ENCODE measurements at regions not wholly inside any gene's neighbourhood (a gene's known extent, or its start where the extent isn't known, plus 50 kb on each side); places are given as distances from the start of the nearest gene placed in this dataset.

DNA sequence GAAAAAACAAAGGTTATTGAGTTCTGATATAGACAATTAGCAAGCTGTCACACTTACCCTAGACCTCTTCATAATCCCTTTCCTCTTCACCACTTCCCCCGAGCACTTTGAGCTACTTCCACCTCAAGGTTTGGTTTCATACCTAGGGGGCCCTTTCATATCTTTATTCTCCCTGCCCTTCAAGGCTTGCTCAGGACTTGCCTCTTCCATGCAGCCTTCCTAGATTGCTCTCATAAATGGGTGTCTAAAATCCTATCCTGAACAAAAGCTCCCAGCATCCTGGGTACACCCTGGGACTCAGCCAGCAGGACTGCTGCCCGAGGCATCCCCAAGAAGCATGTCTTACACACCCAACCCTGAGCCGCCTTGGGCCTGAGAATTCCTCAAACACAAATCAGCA is 157.3 kb downstream of the C5orf15 start:
- peaks cover 8% of the 10 kb centered on the region for H3K27me3 ChIP-seq (ENCODE audit: insufficient read depth, poor library complexity, severe bottlenecking)
- peak; percentile 45 for DNase-seq (ENCODE audit: low spot score)
- H3K4me3 ChIP-seq (ENCODE audit: severe bottlenecking), result no peak overlapping the region
- H3K27ac ChIP-seq (ENCODE audit: poor library complexity, severe bottlenecking), result no peak overlapping the region
- H3K36me3 ChIP-seq (ENCODE audit: low read depth), result no peaks in the 10 kb centered on the region
- no peak for ATAC-seq (ENCODE audit: low read depth)
- TF ChIP-seq, protein P1, sequence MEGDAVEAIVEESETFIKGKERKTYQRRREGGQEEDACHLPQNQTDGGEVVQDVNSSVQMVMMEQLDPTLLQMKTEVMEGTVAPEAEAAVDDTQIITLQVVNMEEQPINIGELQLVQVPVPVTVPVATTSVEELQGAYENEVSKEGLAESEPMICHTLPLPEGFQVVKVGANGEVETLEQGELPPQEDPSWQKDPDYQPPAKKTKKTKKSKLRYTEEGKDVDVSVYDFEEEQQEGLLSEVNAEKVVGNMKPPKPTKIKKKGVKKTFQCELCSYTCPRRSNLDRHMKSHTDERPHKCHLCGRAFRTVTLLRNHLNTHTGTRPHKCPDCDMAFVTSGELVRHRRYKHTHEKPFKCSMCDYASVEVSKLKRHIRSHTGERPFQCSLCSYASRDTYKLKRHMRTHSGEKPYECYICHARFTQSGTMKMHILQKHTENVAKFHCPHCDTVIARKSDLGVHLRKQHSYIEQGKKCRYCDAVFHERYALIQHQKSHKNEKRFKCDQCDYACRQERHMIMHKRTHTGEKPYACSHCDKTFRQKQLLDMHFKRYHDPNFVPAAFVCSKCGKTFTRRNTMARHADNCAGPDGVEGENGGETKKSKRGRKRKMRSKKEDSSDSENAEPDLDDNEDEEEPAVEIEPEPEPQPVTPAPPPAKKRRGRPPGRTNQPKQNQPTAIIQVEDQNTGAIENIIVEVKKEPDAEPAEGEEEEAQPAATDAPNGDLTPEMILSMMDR (IDR thresholded peaks at IDR 0.05; ENCODE audit: poor library complexity, severe bottlenecking), result no peak
- H3K9me3 ChIP-seq (ENCODE audit: severe bottlenecking), result no peaks in the 10 kb centered on the region
- H3K4me1 ChIP-seq (ENCODE audit: insufficient read depth, poor library complexity, severe bottlenecking), result no peaks in the 10 kb centered on the region

DNA sequence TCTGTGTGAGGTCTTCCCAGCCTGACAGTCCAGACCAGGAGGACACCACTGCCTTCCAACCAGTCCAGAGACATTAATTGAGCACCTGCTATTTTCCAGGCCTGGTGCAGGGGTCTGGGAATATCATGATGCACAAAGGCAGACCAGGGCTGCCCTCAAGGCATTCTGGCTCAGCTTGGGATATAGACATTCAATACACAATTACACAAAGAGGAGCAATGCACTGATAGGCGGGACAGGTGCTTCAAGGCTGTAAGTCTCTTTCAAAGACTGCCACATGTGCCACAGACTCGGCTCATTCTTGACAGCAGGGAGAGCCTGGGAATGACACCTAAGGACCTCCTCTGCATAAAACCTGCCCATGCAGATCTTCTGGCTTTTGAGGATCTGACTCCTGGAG is 158.6 kb downstream of the C5orf15 start:
- H3K36me3 ChIP-seq (ENCODE audit: low read depth), result no peaks in the 10 kb centered on the region
- TF ChIP-seq, protein P1 (IDR thresholded peaks at IDR 0.05; ENCODE audit: poor library complexity, severe bottlenecking), result no peak
- peaks cover 8% of the 10 kb centered on the region for H3K27me3 ChIP-seq (ENCODE audit: insufficient read depth, poor library complexity, severe bottlenecking)
- no peaks in the 10 kb centered on the region for H3K4me1 ChIP-seq (ENCODE audit: insufficient read depth, poor library complexity, severe bottlenecking)
- no peak overlapping the region for H3K4me3 ChIP-seq (ENCODE audit: severe bottlenecking)
- H3K27ac ChIP-seq (ENCODE audit: poor library complexity, severe bottlenecking), result no peak overlapping the region
- DNase-seq (ENCODE audit: low spot score), result no peak
- H3K9me3 ChIP-seq (ENCODE audit: severe bottlenecking), result no peaks in the 10 kb centered on the region
- ATAC-seq (ENCODE audit: low read depth), result no peak

DNA sequence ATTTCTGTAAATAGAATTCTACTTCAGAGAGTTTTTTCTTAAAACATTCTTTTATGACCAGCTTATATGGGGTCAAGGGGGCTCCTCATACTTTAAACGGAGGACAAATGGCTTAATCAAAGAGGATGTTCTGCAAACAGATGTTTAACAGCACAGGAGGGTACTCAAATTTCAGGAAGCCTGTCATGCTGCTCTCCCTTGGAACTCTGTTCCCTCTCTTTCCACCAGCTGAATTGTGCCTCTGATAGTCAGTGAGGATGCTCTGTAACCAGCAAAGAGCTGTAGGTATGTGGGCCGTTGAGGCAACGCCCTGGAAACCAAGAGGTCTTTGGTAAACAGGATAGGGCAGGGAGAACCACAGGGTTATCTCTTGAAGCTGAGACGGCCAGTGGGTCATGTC is 161.1 kb downstream of the C5orf15 start:
- DNase-seq (ENCODE audit: low spot score) (no peak), ATAC-seq (ENCODE audit: low read depth) (no peak)
- H3K27ac ChIP-seq (ENCODE audit: poor library complexity, severe bottlenecking), result no peak overlapping the region
- no peaks in the 10 kb centered on the region for H3K36me3 ChIP-seq (ENCODE audit: low read depth)
- H3K4me3 ChIP-seq (ENCODE audit: severe bottlenecking), result no peak overlapping the region
- TF ChIP-seq, protein P1 (IDR thresholded peaks at IDR 0.05; ENCODE audit: poor library complexity, severe bottlenecking), result no peak
- no peaks in the 10 kb centered on the region for H3K9me3 ChIP-seq (ENCODE audit: severe bottlenecking)
- H3K27me3 ChIP-seq (ENCODE audit: insufficient read depth, poor library complexity, severe bottlenecking), result peaks cover 8% of the 10 kb centered on the region
- H3K4me1 ChIP-seq (ENCODE audit: insufficient read depth, poor library complexity, severe bottlenecking), result no peaks in the 10 kb centered on the region

DNA sequence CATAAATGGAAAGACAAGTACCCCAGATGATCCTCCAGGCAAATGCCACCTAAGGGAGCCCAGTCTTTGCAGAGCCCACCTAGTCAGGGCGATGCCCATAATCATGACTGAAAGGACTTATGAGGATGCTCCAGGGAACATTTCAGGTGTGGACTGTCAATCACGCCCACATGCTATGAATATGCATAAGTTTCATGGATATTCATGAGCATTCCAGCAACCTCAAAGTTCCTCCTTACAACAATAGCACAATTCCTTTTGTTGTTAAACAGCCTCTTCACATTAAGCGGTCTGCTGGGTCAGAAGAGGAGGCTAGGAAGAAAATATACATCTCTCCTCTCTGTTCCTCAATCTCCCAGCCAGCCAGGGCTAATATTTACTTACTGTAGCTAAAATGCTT is 161.6 kb downstream of the C5orf15 start:
- ATAC-seq (ENCODE audit: low read depth), result no peak
- H3K27me3 ChIP-seq (ENCODE audit: insufficient read depth, poor library complexity, severe bottlenecking), result peaks cover 10% of the 10 kb centered on the region
- TF ChIP-seq, protein P1 (IDR thresholded peaks at IDR 0.05; ENCODE audit: poor library complexity, severe bottlenecking), result no peak

DNA sequence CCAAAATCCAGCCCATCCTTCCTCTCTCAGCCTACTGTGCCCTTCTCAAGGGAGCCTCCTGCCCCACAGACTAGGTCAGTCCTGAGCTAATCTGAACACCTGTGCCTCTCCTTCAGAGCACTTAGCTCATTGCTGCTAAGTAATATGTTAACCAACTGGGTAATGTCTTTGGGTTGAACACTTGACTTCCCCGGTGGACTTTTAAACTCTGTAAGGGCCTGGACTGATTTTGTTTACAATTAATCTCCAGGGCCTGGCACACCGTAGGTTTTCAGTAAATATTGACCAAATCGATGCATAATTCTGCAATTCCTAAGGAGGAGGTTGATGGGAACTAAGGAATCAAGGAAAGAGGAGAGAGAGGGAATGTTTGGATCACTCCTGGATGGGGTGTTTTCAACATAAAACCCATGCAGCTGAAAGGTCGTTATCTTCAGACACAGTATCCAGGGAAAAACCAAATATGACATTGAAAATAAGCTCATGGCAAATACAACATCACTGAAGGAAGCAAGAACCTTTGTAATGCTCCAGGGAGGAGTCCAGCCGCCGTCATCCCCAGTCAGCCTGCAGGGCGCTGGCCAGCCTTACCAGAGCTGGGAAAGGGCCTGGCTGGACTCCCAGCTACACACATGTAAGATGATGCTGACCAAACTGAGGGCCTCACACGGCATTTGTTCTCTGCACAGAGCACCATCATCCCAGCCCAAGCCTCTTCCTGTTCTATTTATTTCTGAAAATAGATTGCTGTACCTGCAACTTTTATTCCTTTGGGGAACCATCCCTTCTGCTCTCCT is 166.3 kb downstream of the C5orf15 start:
- Histone ChIP-seq H3K4me3 (ENCODE audit: severe bottlenecking) (no peak overlapping the region), H3K36me3 (ENCODE audit: low read depth) (no peaks in the 10 kb centered on the region), H3K9me3 (ENCODE audit: severe bottlenecking) (no peaks in the 10 kb centered on the region), H3K4me1 (ENCODE audit: insufficient read depth, poor library complexity, severe bottlenecking) (no peaks in the 10 kb centered on the region), H3K27ac (ENCODE audit: poor library complexity, severe bottlenecking) (no peak overlapping the region), H3K27me3 (ENCODE audit: insufficient read depth, poor library complexity, severe bottlenecking) (peaks cover 15% of the 10 kb centered on the region)
- DNase-seq (ENCODE audit: low spot score) (no peak), ATAC-seq (ENCODE audit: low read depth) (peak; percentile 30; the same call in 1 of the 3 replicates)
- TF ChIP-seq, protein P1 (IDR thresholded peaks at IDR 0.05; ENCODE audit: poor library complexity, severe bottlenecking), result no peak

More for the DNA sequence above, 161.6 kb downstream of the C5orf15 start:
- no peak overlapping the region for H3K27ac ChIP-seq (ENCODE audit: poor library complexity, severe bottlenecking)
- no peaks in the 10 kb centered on the region for H3K36me3 ChIP-seq (ENCODE audit: low read depth)
- no peak overlapping the region for H3K4me3 ChIP-seq (ENCODE audit: severe bottlenecking)
- no peak for DNase-seq (ENCODE audit: low spot score)
- no peaks in the 10 kb centered on the region for H3K4me1 ChIP-seq (ENCODE audit: insufficient read depth, poor library complexity, severe bottlenecking)
- H3K9me3 ChIP-seq (ENCODE audit: severe bottlenecking), result no peaks in the 10 kb centered on the region

Data from RWPE2 (cell line).